IMR-90 (cell line): ENCODE measurements at regions not wholly inside any gene's neighbourhood (a gene's known extent, or its start where the extent isn't known, plus 50 kb on each side); places are given as distances from the start of the nearest gene placed in this dataset.

Source experiments
- ATAC-seq: fragments of 200-7000 bp; cut with Tn5 transposase; 2 replicates; pipeline ENCODE4 v1.9.1; 2020; ENCODE audit warnings: low read depth, mild to moderate bottlenecking, moderate library complexity
- BruUV-seq: library from RNA; stranded (reverse); fragments of 400-500 nt; replicated peaks from 2 replicates; lab custom pipeline; 2021; lab: Mats Ljungman, UMichigan
- CTCF ChIA-PET: fragments of 300-600 bp; formaldehyde crosslinking; extraction: SDS; loops from one replicate; lab custom pipeline; 2021; ENCODE audit warnings: antibody characterized with exemption; lab: Yijun Ruan, JAX
- POLR2A ChIA-PET: fragments of 300-600 bp; sonication (Branson Sonifier 250); formaldehyde crosslinking; loops from one replicate; lab custom pipeline; 2022; ENCODE audit warnings: antibody characterized with exemption; ENCODE audit not compliant: unreplicated experiment; lab: Charles Lee
- DNase-seq: peaks from one replicate; pipeline ENCODE4 v3.0.0; 2013
- H2AFZ ChIP-seq: replicated peaks from 2 replicates; pipeline ENCODE3; 2013; ENCODE audit warnings: low read length, mild to moderate bottlenecking; ENCODE audit not compliant: poor library complexity
- H2AK5ac ChIP-seq: 2 replicates; pipeline ENCODE4 v1.6.1; 2013; ENCODE audit warnings: low read depth, low read length, inconsistent platforms
- H2AK9ac ChIP-seq: replicated peaks from 2 replicates; pipeline ENCODE3; 2013; ENCODE audit warnings: mild to moderate bottlenecking, low read depth, low read length, moderate library complexity; ENCODE audit not compliant: poor library complexity
- H2BK120ac ChIP-seq: 2 replicates; pipeline ENCODE4 v1.6.1; 2013; ENCODE audit warnings: low read depth, low read length, inconsistent platforms
- H2BK15ac ChIP-seq: 3 replicates; pipeline ENCODE4 v1.6.1; 2013; ENCODE audit warnings: low read depth, low read length, inconsistent platforms
- H2BK20ac ChIP-seq: 2 replicates; pipeline ENCODE4 v1.6.1; 2013; ENCODE audit warnings: low read depth, mild to moderate bottlenecking, inconsistent platforms, low read length, moderate library complexity
- H2BK5ac ChIP-seq: 2 replicates; pipeline ENCODE4 v1.6.1; 2013; ENCODE audit warnings: mild to moderate bottlenecking, low read depth, low read length, inconsistent platforms; ENCODE audit not compliant: poor library complexity, severe bottlenecking
- H3K14ac ChIP-seq: replicated peaks from 2 replicates; pipeline ENCODE4 v1.6.1; 2013; ENCODE audit warnings: low read depth, low read length, inconsistent platforms
- H3K18ac ChIP-seq: 2 replicates; pipeline ENCODE4 v1.6.1; 2013; ENCODE audit warnings: low read depth, low read length, control low read depth
- H3K23ac ChIP-seq: 2 replicates; pipeline ENCODE4 v1.6.1; 2013; ENCODE audit warnings: low read depth, low read length, inconsistent platforms
- H3K27ac ChIP-seq: 2 replicates; pipeline ENCODE4 v1.5.1; 2013; ENCODE audit warnings: mild to moderate bottlenecking, control low read depth, low read length; ENCODE audit not compliant: insufficient read depth
- H3K27me3 ChIP-seq: 2 replicates; pipeline ENCODE4 v1.6.1; 2013; ENCODE audit warnings: low read length; ENCODE audit not compliant: control insufficient read depth, insufficient read depth
- H3K36me3 ChIP-seq: 2 replicates; pipeline ENCODE4 v1.6.1; 2013; ENCODE audit warnings: low read length, mixed read lengths; ENCODE audit not compliant: control insufficient read depth, insufficient read depth
- H3K4ac ChIP-seq: 2 replicates; pipeline ENCODE4 v1.6.1; 2013; ENCODE audit warnings: low read depth, low read length, inconsistent platforms
- H3K4me1 ChIP-seq: 2 replicates; pipeline ENCODE4 v1.6.1; 2013; ENCODE audit warnings: low read length, mixed read lengths; ENCODE audit not compliant: control insufficient read depth, insufficient read depth
- H3K4me2 ChIP-seq: 2 replicates; pipeline ENCODE4 v1.6.1; 2013; ENCODE audit warnings: low read depth, mild to moderate bottlenecking, control low read depth, low read length, moderate library complexity
- H3K4me3 ChIP-seq: 2 replicates; pipeline ENCODE4 v1.5.1; 2013; ENCODE audit warnings: low read depth, mild to moderate bottlenecking, control low read depth, low read length, moderate library complexity; ENCODE audit not compliant: insufficient read depth
- H3K56ac ChIP-seq: 2 replicates; pipeline ENCODE4 v1.6.1; 2013; ENCODE audit warnings: low read length, inconsistent platforms; ENCODE audit not compliant: insufficient read depth; ENCODE audit errors: extremely low read depth
- H3K79me1 ChIP-seq, 2 experiments: 2 replicates each; pipeline ENCODE4 v1.6.1; 2013; ENCODE audit warnings: low read length in 2 of 2, inconsistent platforms in 1 of 2, low read depth in 1 of 2
- H3K9ac ChIP-seq: 2 replicates; pipeline ENCODE4 v1.6.1; 2013; ENCODE audit warnings: low read depth, low read length, control low read depth
- H3K9me1 ChIP-seq: 2 replicates; pipeline ENCODE4 v1.6.1; 2013; ENCODE audit warnings: low read length, inconsistent platforms; ENCODE audit not compliant: insufficient read depth
- H3K9me3 ChIP-seq: 2 replicates; pipeline ENCODE4 v1.6.1; 2013; ENCODE audit warnings: low read length; ENCODE audit not compliant: control insufficient read depth, insufficient read depth
- H4K20me1 ChIP-seq: 2 replicates; pipeline ENCODE4 v1.6.1; 2013; ENCODE audit warnings: low read length, inconsistent platforms; ENCODE audit not compliant: insufficient read depth
- H4K5ac ChIP-seq: 2 replicates; pipeline ENCODE4 v1.6.1; 2013; ENCODE audit warnings: mild to moderate bottlenecking, low read depth, low read length, control low read depth
- H4K8ac ChIP-seq, 2 experiments: 2 replicates each; pipeline ENCODE4 v1.6.1; 2013; ENCODE audit warnings: low read depth in 2 of 2, low read length in 2 of 2, control low read depth in 1 of 2, inconsistent platforms in 1 of 2
- H4K91ac ChIP-seq: 2 replicates; pipeline ENCODE4 v1.6.1; 2013; ENCODE audit warnings: low read depth, low read length, inconsistent platforms; ENCODE audit not compliant: insufficient read depth
- BHLHE40 ChIP-seq: fragments of 150-350 bp; IDR thresholded peaks from 2 replicates; pipeline ENCODE4 v1.6.1; 2016; ENCODE audit warnings: mild to moderate bottlenecking, low read depth, low read length
- CHD1 ChIP-seq: IDR thresholded peaks from 2 replicates; pipeline ENCODE4 v1.6.1; 2012; ENCODE audit warnings: low read depth, low read length, improper control_type of control experiment
- ELK1 ChIP-seq: fragments of 150-350 bp; IDR thresholded peaks from 2 replicates; pipeline ENCODE4 v1.6.1; 2016; ENCODE audit warnings: low read depth, mild to moderate bottlenecking, low read length, moderate library complexity, borderline replicate concordance
- MXI1 ChIP-seq: IDR thresholded peaks from 2 replicates; pipeline ENCODE4 v1.6.1; 2012; ENCODE audit warnings: low read depth, mild to moderate bottlenecking, low read length, moderate library complexity, borderline replicate concordance
- POLR2A ChIP-seq: IDR thresholded peaks from 2 replicates; pipeline ENCODE4 v1.6.1; 2012; ENCODE audit warnings: mild to moderate bottlenecking, low read depth, low read length
- RAD21 ChIP-seq: IDR thresholded peaks from 2 replicates; pipeline ENCODE4 v1.6.1; 2012; ENCODE audit warnings: low read length, improper control_type of control experiment
- RCOR1 ChIP-seq: IDR thresholded peaks from 2 replicates; pipeline ENCODE4 v1.6.1; 2012; ENCODE audit warnings: mild to moderate bottlenecking, low read length, improper control_type of control experiment; ENCODE audit not compliant: insufficient replicate concordance
- RFX5 ChIP-seq: IDR thresholded peaks from 2 replicates; pipeline ENCODE4 v1.8.0; 2012; ENCODE audit warnings: low read depth, mild to moderate bottlenecking, low read length, moderate library complexity
- WGBS, 2 experiments: methylation state at CpG; one replicate each; pipeline versions ENCODE4 v1.1.5 to v1.1.7; 2013; ENCODE audit warnings: missing lambda C conversion rate in 2 of 2; ENCODE audit not compliant: insufficient read length in 1 of 2; ENCODE audit errors: extremely low coverage in 2 of 2; 5-methylcytosine and 5-hydroxymethylcytosine counted together
- dilution Hi-C: fragments of 300-500 bp; cut with HindIII; formaldehyde crosslinking; loops from one replicate; pipeline ENCODE4 v1.14.3; 2018; ENCODE audit warnings: low sequenced_read_pairs; ENCODE audit not compliant: unreplicated experiment
- in situ Hi-C: fragments of 300-500 bp; cut with MboI; formaldehyde crosslinking; loops from 3 replicates; pipeline ENCODE4 v1.14.3; 2019; ENCODE audit warnings: low sequenced_read_pairs, inconsistent platforms, mixed read lengths
- intact Hi-C: fragments of 100-400 bp; cut with micrococcal nuclease; formaldehyde crosslinking; loops from 2 replicates; pipeline ENCODE4 v1.10.0; 2022
- TF ChIP-seq, protein P1 (sequence below): fragments of 150-350 bp; IDR thresholded peaks from 2 replicates; pipeline ENCODE4 v1.6.1; 2017; ENCODE audit warnings: mild to moderate bottlenecking, antibody characterized with exemption, low read length, low read depth

DNA sequence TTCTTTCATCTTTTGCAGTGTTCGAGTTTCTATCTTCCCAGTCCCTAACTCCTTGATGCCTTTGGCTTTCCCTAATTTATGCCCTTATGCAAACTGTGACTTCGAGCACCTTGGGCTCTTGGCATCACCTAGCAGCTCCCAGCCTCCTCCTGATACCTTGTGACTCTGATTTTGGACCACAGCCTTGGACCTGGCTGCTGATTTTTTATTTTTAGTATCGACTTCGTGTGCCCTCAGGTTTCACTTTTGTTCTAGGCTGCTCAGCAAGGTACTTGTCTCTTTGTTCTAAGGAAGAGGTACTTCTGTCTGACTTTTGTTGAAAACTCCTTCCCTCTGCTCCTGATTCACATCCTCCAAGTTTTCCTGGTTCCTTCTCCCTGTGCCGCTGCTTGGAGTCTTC is 69.6 kb upstream of the KCNK1 start (continued):
- TF ChIP-seq MXI1 = no peak
- no peak for TF ChIP-seq RAD21
- no peak for TF ChIP-seq RFX5
- no peak for TF ChIP-seq CHD1

GRCh38 chr1:233547726-233548125 is 66.2 kb upstream of the KCNK1 start:
- dilution Hi-C loops (no loop called here), in situ Hi-C loops (no loop called here), intact Hi-C loops (no loop called here)
- ATAC-seq = no peak
- no TSS peak for BruUV-seq
- Histone ChIP-seq H3K23ac (no peak overlapping the region), H2BK20ac (no peak overlapping the region), H3K9me1 (no peaks in the 10 kb centered on the region), H3K9me3 (peaks cover 9% of the 10 kb centered on the region; the same call in 1 of the 2 replicates), H3K27me3 (no peaks in the 10 kb centered on the region), H2AK9ac (no peak overlapping the region), H2AFZ (no peak overlapping the region), H3K4me1 (no peaks in the 10 kb centered on the region), H3K4me3 (no peak overlapping the region), H3K4me2 (no peak overlapping the region), H2BK5ac (no peak overlapping the region), H3K9ac (no peak overlapping the region), H2AK5ac (no peak overlapping the region), H3K56ac (no peak overlapping the region), H3K18ac (no peak overlapping the region), H4K5ac (no peak overlapping the region), H3K27ac (no peak overlapping the region), H3K79me1 (no peaks in the 10 kb centered on the region), H4K20me1 (no peaks in the 10 kb centered on the region), H3K36me3 (no peaks in the 10 kb centered on the region), H3K14ac (no peak overlapping the region), H3K4ac (no peak overlapping the region), H4K91ac (no peak overlapping the region), H4K8ac (no peak overlapping the region), H2BK120ac (no peak overlapping the region), H2BK15ac (no peak overlapping the region)
- DNase-seq = no peak
- WGBS, 2 experiments = no CpG with 5 or more reads among the region's 1 CpG
- ChIA-PET CTCF (no interaction called here), POLR2A (no interaction called here)
- TF ChIP-seq RAD21 (no peak), RFX5 (no peak), ELK1 (no peak), CHD1 (no peak), POLR2A (no peak), BHLHE40 (no peak), RCOR1 (no peak)
- TF ChIP-seq, protein P1, sequence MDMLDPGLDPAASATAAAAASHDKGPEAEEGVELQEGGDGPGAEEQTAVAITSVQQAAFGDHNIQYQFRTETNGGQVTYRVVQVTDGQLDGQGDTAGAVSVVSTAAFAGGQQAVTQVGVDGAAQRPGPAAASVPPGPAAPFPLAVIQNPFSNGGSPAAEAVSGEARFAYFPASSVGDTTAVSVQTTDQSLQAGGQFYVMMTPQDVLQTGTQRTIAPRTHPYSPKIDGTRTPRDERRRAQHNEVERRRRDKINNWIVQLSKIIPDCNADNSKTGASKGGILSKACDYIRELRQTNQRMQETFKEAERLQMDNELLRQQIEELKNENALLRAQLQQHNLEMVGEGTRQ = no peak
